Head of caudate nucleus (tissue), 42 donors: ENCODE measurements at regions not wholly inside any gene's neighbourhood (a gene's known extent, or its start where the extent isn't known, plus 50 kb on each side); places are given as distances from the start of the nearest gene placed in this dataset.
A peak's percentile ranks its signal among the peaks of the same experiment; 100 is the strongest.
"Not testable (repeated sequence)": the region's sequence is repeated elsewhere in the genome, so short reads cannot be mapped to it uniquely, and the experiment has no call there.

Source experiments
- DNase-seq, 42 donors: peaks; one replicate each; pipeline versions ENCODE4 v3.0.0 to v3.0.0-alpha.2; 2020 to 2021; ENCODE audit warnings: mixed read lengths in 7 of 42
- intact Hi-C: fragments of 100-400 bp; cut with DNase I; formaldehyde crosslinking; loops from one replicate; pipeline ENCODE4 v1.15.0; 2022

DNA sequence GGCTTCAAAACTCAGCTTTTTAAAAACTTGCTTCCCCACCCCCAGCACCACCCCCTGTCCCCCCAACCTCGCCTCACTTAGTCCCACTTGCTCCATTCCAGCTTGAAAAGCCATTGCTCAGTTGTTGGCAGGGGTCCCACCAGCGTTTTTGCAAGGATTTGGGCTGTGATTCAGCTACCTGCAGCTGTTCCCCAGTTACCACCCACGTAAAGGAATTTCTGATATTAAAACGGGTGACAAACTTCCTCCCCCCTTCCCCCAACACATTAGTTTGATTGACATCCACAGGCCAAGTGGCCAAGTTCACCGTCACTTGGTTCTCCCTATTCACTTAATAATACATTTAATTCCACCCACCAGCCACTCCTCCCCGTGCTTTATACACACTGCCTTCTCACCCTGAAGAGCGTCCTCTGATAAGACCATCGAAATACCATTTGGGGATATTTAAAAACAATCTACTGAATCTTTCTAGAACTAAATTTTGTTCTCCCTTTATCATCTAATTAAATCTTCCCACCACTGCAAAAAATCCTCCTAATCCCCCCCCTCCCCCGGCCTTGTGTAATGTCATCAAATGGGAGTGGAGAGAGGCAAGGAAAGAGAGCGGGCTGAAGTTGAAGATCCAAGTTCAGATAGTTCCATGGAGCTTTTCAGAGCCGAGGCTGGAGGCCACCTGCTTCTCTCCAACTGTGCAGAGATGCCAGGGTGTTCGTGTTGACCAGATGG is 55.1 kb downstream of the SOX9 start:
- peak in 36 of 42 donors; percentile 14 to 83 (median 50) for DNase-seq
- intact Hi-C loops, result loop anchor here (10.0 kb wide), 2 partner anchors 51 to 159 kb away; partner anchors contain the start of gene SOX9

- DNase-seq, result no peak
- intact Hi-C loops, result loop anchor here (10.0 kb wide), 2 partner anchors 52 to 158 kb away; partner anchors contain the start of gene SOX9
These were observed 55.7 kb downstream of the SOX9 start for GRCh38 chr17:72176516-72176851.

- DNase-seq, result no peak
- intact Hi-C loops, result loop anchor here (10.0 kb wide), 2 partner anchors 52 to 158 kb away; partner anchors contain the start of gene SOX9
These were observed 56.3 kb downstream of the SOX9 start for GRCh38 chr17:72176951-72177660.

DNA sequence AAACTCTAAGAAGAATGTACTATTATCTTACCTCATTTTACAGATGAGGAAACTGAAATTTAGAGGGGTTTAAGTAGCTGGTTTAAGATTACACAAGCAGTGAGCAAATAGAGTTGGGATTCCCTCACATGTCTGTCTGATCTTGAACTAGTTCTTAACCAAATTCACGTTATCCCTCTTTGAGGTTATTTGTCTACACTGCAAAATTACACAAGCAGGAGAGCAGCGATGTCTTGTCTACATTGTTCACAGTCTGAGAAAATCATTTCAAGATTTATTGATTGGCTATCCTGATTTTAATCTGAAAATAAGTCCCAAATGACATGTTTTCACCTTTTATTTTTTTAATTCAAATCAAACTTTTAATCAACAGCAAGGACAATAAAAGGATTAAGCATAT is 56.9 kb downstream of the SOX9 start:
- no peak for DNase-seq
- intact Hi-C loops, result loop anchor here (10.0 kb wide), 2 partner anchors 53 to 157 kb away; partner anchors contain the start of gene SOX9

GRCh38 chr17:72182371-72182873 is 61.6 kb downstream of the SOX9 start:
- intact Hi-C loops, result no loop called here
- peak in 9 of 42 donors; percentile 13 to 45 (median 28) for DNase-seq

DNA sequence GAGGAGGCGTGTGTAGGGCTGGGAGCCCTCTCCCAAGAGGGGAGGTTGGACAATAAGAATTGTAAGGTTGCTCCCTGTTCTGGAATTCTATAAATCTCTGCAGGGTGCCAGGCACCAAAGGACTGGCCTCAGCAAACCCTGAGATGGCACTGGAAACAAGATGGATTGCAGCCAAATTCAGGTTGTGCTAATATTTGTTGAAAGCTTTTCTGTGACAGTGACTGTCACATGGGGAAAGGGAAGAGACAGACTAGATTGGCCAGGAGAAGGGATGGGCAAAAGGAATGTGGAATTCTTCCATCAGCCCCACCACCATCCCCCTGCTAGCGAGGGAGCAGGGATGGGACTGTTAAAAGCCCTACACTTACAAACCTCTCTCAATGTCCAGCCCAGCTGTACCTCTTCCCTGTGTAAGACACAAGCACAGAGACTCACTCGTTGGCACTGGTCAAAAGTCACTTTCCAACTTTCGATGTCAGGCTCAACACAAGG is 62.4 kb downstream of the SOX9 start:
- intact Hi-C loops, result no loop called here
- no peak for DNase-seq

DNA sequence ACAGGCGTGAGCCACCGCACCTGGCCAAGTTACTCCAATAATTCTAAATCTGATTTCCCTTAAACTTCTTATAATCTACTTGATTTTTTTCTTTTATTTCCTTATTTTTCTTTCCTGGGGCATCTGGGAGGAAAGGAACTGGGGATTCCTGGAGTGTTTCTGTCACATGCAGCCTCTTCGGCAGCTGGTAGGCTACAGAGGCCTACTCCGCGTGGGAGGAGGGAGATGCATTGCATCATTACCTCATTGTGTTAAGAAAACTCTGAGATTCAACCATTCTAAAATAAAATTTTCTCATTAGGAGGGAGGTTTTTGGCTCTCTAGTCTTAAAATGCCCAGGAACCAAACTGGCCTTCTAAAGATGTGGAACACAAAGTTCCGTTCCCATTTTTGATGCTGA is 64.0 kb downstream of the SOX9 start:
- intact Hi-C loops, result no loop called here
- no peak for DNase-seq

GRCh38 chr17:72185564-72185963 is 64.7 kb downstream of the SOX9 start:
- intact Hi-C loops, result no loop called here

GRCh38 chr17:72187556-72187955 is 66.7 kb downstream of the SOX9 start:
- intact Hi-C loops, result no loop called here
- DNase-seq, result peak in 1 of 42 donors; percentile 23

More at GRCh38 chr17:72185564-72185963, 64.7 kb downstream of the SOX9 start:
- DNase-seq, result no peak

GRCh38 chr17:72188801-72189200 is 68.0 kb downstream of the SOX9 start:
- no peak for DNase-seq
- intact Hi-C loops, result no loop called here

DNA sequence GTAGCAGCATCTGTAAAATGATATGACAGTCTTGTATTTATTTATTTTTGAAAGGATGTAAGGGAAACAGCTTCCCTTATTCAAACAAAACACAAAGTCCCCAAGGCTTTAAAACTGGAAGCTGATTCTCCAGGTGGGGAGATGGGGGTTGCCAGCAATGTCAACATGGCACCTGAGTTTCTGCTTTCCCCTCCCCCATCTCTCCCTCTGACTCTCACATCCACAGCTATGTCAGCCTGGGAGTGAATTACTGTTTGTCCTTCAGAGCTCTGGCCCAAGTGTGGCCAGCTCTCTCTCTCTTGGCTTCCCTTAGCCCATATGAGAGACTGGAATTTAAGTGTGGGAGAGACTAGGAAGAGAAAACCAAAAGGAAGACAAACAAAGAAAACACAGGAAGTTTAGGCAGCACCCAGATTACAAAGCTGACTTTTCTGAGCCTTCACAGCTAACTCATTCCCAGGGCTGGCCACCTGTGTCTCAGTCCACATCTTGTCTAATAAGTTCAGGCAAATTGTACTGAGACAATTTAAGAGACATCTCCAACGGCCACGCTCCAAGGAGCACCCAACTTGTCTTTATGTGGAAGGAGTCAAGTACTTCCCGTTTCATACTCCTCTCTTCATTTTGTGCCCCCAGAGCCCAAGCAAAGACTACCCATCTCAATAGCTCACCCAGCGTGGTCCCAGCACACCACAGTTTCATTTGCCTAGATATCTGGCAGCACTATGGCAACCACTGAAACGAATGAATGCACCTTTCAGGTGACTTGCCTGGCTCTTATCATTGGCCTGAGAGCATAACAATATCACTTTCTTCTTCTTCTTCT is 69.2 kb downstream of the SOX9 start:
- no peak for DNase-seq
- intact Hi-C loops, result no loop called here

- intact Hi-C loops, result no loop called here
- DNase-seq, result no peak
These were observed 70.5 kb downstream of the SOX9 start for GRCh38 chr17:72191356-72191755.

GRCh38 chr17:72191921-72192799 is 71.3 kb downstream of the SOX9 start:
- DNase-seq, result no peak
- intact Hi-C loops, result no loop called here

DNA sequence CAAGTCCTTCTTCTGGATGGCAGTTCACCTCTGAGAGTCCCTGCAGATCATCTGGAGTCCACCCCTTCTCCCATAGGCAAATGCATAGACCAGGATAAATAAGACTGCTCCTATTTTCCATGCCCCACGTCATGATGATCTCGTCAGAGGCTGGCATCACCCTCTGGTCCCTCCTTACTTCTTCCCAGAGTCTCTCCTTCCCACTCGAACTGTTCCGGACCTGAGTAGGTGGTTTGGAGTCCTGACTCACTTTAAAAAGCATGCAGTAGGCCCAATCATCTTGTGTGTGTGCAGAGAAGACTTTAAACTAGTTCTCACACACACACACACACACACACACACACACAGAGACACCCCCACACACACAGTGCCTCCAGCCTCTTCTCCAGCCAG is 72.0 kb downstream of the SOX9 start:
- intact Hi-C loops, result no loop called here
- DNase-seq, result peak in 1 of 42 donors; percentile 49

DNA sequence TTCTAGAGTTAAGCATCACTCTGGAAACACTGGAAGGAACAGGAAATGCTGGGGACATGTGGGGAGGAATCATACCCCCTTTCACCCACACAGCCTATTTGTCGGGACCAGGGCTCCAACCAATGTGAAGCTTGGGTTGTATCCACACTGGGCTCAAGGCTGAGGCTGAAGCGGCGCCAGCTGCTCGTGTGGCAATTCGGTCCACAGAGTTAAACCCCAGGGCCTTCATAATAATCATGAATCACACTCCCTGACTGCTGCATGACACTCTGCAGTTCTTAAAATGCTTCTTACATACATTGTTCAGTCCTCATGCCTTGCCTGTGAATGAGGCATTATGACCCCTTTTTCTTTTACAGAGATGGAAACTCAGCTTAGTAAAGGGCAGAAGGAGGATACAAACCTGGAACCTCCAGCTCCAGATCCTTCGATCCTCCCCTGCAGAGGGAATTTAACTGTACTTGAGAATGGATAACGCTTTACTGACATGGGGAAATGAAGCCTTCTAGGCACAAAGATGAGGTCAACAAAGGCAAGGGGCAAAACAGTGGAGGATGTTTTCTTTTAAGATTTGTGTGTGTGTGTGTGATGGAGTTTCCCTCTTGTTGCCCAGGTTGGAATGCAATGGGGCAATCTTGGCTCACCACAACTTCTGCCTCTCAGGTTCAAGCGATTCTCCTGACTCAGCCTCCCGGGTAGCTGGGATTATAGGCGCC is 72.7 kb downstream of the SOX9 start:
- intact Hi-C loops, result no loop called here
- no peak for DNase-seq

GRCh38 chr17:72194107-72194440 is 73.3 kb downstream of the SOX9 start:
- intact Hi-C loops, DNase-seq: not testable (repeated sequence)

DNA sequence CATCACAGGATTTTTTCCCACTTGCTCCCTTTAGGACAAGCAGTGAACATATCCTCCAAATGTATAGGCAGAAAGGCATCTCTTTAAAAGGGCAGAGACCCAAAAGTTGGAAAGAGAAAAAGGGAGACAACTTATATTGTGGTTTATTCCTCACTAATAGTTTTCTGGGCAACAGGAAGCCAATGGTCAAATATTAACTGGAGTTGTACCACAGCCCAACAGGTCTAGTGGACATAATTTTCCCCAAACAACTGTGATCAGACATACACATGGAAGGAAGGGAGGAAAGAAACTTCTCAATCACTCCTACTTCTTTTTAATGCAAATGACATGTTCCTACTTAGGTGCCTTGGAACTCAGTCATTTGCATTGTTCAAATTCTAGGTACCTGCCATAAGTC is 78.4 kb downstream of the SOX9 start:
- no peak for DNase-seq
- intact Hi-C loops, result no loop called here

- no peak for DNase-seq
- intact Hi-C loops, result no loop called here
These were observed 83.9 kb downstream of the SOX9 start for GRCh38 chr17:72204742-72205141.
